ENCODE measurements at regions not wholly inside any gene's neighbourhood (a gene's known extent, or its start where the extent isn't known, plus 50 kb on each side); places are given as distances from the start of the nearest gene placed in this dataset.

DNA sequence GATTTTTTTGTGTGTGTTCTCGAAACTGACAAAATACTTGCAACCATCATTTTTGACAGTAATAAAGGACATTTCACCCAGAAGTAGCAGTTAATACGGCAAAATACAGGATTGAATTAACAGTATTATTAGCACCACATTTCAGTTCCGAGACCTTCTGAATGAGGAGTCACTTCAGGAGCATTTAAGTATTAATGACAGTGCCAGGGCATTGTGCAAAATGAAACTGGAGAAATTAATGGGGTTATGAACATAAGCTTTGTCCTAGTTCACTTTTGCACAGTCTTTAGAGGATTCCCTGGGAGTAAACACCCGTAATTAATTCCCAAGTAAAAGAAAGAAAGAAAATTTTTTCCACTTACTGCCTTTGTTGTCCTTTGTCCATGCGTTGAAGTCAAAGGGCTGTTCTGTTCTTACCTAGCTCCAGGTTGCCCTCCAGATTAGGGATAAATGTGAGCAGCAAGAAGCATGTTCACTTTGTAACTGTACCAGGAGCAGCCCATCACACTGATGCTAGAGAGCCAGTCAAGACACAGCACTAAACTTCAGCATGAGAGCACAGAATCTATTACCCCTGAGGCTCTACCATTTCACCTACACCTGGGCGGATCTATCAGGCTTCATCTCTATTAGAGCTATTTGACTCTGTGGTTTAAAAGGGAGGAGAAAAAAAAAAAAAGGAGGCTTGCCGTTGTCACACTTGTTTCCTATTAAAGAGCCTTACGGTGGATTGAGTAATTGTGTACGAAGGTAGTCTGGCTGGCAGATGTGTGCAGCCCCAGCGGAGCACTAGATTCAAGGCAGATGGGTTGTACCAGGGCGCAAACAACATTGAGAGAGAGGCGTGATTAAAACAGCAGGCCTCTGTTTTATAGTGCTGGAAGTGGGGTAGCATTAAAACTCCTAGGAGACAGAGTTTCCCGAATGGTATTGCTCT lies 297.8 kb upstream of the SEMA3A start:
- no peak for FAIRE-seq
- CTCF ChIA-PET = interaction anchor here (1.7 kb wide), 1 partner anchor 11 kb away, joined by 4 read pairs; no protein-coding TSS in a partner anchor

More for the DNA sequence above, 297.8 kb upstream of the SEMA3A start:
- H3K9ac ChIP-seq (ENCODE audit: control insufficient read depth, insufficient read depth, low read length) = no peak overlapping the region
- no peaks in the 10 kb centered on the region for H3K9me3 ChIP-seq (replicated peaks; ENCODE audit: control insufficient read depth, insufficient read depth, low read length)
- SMC1A ChIA-PET (ENCODE audit: uncharacterized antibody, unreplicated experiment) = no interaction called here
- TF ChIP-seq RB1 (IDR thresholded peaks at IDR 0.05; ENCODE audit: borderline replicate concordance) = no peak
- TF ChIP-seq RCOR1 (conservative IDR thresholded peaks at IDR 0.05; ENCODE audit: low read depth, low read length) = no peak
- TF ChIP-seq ZNF274 (IDR thresholded peaks at IDR 0.05; ENCODE audit: insufficient read depth, insufficient read length) = no peak
- no peak for TF ChIP-seq CEBPB (IDR thresholded peaks at IDR 0.05; ENCODE audit: borderline replicate concordance in 1 of 2, low read depth in 2 of 2, low read length in 2 of 2)
- TF ChIP-seq WRNIP1 (IDR thresholded peaks at IDR 0.05; ENCODE audit: borderline replicate concordance, low read depth, low read length) = no peak
- TF ChIP-seq DPF2 (IDR thresholded peaks at IDR 0.05) = no peak
- no peak for TF ChIP-seq YY1 (IDR thresholded peaks at IDR 0.05; ENCODE audit: low read depth, low read length)
- no peak for TF ChIP-seq TCF3 (IDR thresholded peaks at IDR 0.05; ENCODE audit: borderline replicate concordance, insufficient read depth, low read depth, low read length)
- TF ChIP-seq, protein P1, sequence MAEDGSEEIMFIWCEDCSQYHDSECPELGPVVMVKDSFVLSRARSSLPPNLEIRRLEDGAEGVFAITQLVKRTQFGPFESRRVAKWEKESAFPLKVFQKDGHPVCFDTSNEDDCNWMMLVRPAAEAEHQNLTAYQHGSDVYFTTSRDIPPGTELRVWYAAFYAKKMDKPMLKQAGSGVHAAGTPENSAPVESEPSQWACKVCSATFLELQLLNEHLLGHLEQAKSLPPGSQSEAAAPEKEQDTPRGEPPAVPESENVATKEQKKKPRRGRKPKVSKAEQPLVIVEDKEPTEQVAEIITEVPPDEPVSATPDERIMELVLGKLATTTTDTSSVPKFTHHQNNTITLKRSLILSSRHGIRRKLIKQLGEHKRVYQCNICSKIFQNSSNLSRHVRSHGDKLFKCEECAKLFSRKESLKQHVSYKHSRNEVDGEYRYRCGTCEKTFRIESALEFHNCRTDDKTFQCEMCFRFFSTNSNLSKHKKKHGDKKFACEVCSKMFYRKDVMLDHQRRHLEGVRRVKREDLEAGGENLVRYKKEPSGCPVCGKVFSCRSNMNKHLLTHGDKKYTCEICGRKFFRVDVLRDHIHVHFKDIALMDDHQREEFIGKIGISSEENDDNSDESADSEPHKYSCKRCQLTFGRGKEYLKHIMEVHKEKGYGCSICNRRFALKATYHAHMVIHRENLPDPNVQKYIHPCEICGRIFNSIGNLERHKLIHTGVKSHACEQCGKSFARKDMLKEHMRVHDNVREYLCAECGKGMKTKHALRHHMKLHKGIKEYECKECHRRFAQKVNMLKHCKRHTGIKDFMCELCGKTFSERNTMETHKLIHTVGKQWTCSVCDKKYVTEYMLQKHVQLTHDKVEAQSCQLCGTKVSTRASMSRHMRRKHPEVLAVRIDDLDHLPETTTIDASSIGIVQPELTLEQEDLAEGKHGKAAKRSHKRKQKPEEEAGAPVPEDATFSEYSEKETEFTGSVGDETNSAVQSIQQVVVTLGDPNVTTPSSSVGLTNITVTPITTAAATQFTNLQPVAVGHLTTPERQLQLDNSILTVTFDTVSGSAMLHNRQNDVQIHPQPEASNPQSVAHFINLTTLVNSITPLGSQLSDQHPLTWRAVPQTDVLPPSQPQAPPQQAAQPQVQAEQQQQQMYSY (CRISPR knock-in tag; IDR thresholded peaks at IDR 0.05) = no peak
- TF ChIP-seq ZZZ3 (IDR thresholded peaks at IDR 0.05; ENCODE audit: control insufficient read depth, insufficient read length, low read depth) = no peak
- no peak for TF ChIP-seq ZNF384 (IDR thresholded peaks at IDR 0.05; ENCODE audit: borderline replicate concordance, low read depth, low read length)
- intact Hi-C loops (cut with micrococcal nuclease; ENCODE audit: unreplicated experiment) (no loop called here), in situ Hi-C loops (cut with MboI) (no loop called here)
- H3K4me2 ChIP-seq (ENCODE audit: control insufficient read depth, insufficient read depth) = no peak overlapping the region
- DNase-seq (ENCODE audit: low read depth, low spot score) (no peak), ATAC-seq (no peak)
- no TSS peak for BruUV-seq (replicated peaks)
- WGBS (ENCODE audit: insufficient coverage, insufficient replicate concordance, low lambda C conversion rate, missing lambda C conversion rate) = 34% methylated on average over 13 of the region's 13 CpGs
- no peak overlapping the region for H3K27ac ChIP-seq (ENCODE audit: control insufficient read depth, insufficient read depth)
- no peaks in the 10 kb centered on the region for H3K27me3 ChIP-seq (replicated peaks in 1 of 2; ENCODE audit: control insufficient read depth in 2 of 2, insufficient read depth in 2 of 2, low read length in 1 of 2)
- no peaks in the 10 kb centered on the region for H3K4me1 ChIP-seq (ENCODE audit: control insufficient read depth, insufficient read depth, low read length)
- POLR2A ChIA-PET = no interaction called here
- RAD21 ChIA-PET (ENCODE audit: unreplicated experiment) = no interaction called here
- H3K4me3 ChIP-seq = no peak overlapping the region
- no peaks in the 10 kb centered on the region for H3K79me2 ChIP-seq (ENCODE audit: control insufficient read depth, insufficient read depth, low read length)
- H4K20me1 ChIP-seq (ENCODE audit: control insufficient read depth, insufficient read depth) = no peaks in the 10 kb centered on the region
- H2AFZ ChIP-seq (ENCODE audit: control insufficient read depth, low read depth, low read length) = no peak overlapping the region
- H3K36me3 ChIP-seq (ENCODE audit: control insufficient read depth in 2 of 2, insufficient read depth in 2 of 2, low read length in 1 of 2) = no peaks in the 10 kb centered on the region

Measured in GM12878 (cell line).